K562 (cell line): ENCODE measurements at regions not wholly inside any gene's neighbourhood (a gene's known extent, or its start where the extent isn't known, plus 50 kb on each side); places are given as distances from the start of the nearest gene placed in this dataset.
A peak's percentile ranks its signal among the peaks of the same experiment; 100 is the strongest.
"Not testable (repeated sequence)": the region's sequence is repeated elsewhere in the genome, so short reads cannot be mapped to it uniquely, and the experiment has no call there.

Experiments
- FOSL1 ChIP-seq: fragments of 200-800 bp; sonication (Bioruptor generic); conservative IDR thresholded peaks from 2 replicates; pipeline ENCODE4 v1.6.1; 2016; ENCODE audit warnings: missing genetic modification characterization, missing compliant biosample characterization
- JUND ChIP-seq, 2 experiments: IDR thresholded peaks; 2 replicates in 1 of 2; 3 replicates in 1 of 2; pipeline ENCODE4 v1.6.1; 2011; ENCODE audit warnings: borderline replicate concordance in 2 of 2, low read depth in 2 of 2, low read length in 2 of 2, improper control_type of control experiment in 1 of 2, missing biosample characterization in 1 of 2, missing genetic modification characterization in 1 of 2, missing genetic modification reagents in 1 of 2
- REST ChIP-seq, 2 experiments: fragments of 450-650 bp; formaldehyde crosslinking in 1 of 2; IDR thresholded peaks; 2 replicates each; pipeline versions ENCODE4 v1.4.0 to v1.6.1; 2014 to 2020; ENCODE audit warnings: mild to moderate bottlenecking in 2 of 2, borderline replicate concordance in 1 of 2, low read depth in 1 of 2
- ZFP36 ChIP-seq: fragments of 150-350 bp; IDR thresholded peaks from 2 replicates; pipeline ENCODE4 v1.6.1; 2018; ENCODE audit warnings: low read length, low read depth; ENCODE audit not compliant: partially characterized antibody
- ZNF644 ChIP-seq: fragments of 200-800 bp; sonication (Bioruptor generic); IDR thresholded peaks from 2 replicates; pipeline ENCODE4 v1.6.1; 2016; ENCODE audit warnings: low read depth, missing genetic modification characterization, missing compliant biosample characterization

- 0 out of 2 replicates have a peak, but pooled peaks have one; percentile 33 for TF ChIP-seq ZNF644 (tag)
- peak; percentile 20; the same call in 1 of the 2 replicates for TF ChIP-seq REST (IDR thresholded peaks at IDR 0.05; ENCODE audit: borderline replicate concordance)
- TF ChIP-seq REST (CRISPR knock-in tag; IDR thresholded peaks at IDR 0.05; ENCODE audit: low read depth) = not testable (repeated sequence)
- peak; percentile 5 for TF ChIP-seq ZFP36
- peak; percentile 77 for TF ChIP-seq FOSL1
- peak; percentile 79 for TF ChIP-seq JUND (IDR thresholded peaks at IDR 0.05; ENCODE audit: borderline replicate concordance, low read depth, low read length)
- TF ChIP-seq JUND (tag; IDR thresholded peaks at IDR 0.05; ENCODE audit: borderline replicate concordance, low read depth, low read length) = peak; percentile 69; the same call in 1 of the 3 replicates
These were observed 161.9 kb upstream of the PABPC3 start (continued) for GRCh38 chr13:24934024-24934385.
